Esophagus squamous epithelium (tissue), 5 donors: ENCODE measurements at regions not wholly inside any gene's neighbourhood (a gene's known extent, or its start where the extent isn't known, plus 50 kb on each side); places are given as distances from the start of the nearest gene placed in this dataset.
A peak's percentile ranks its signal among the peaks of the same experiment; 100 is the strongest.

Experiments
- DNase-seq: peaks from one replicate; lab custom pipeline; 2025; lab: John Stamatoyannopoulos, UW
- H3K27ac ChIP-seq, 4 donors: fragments of 200-600 bp; sonication (generic); one replicate each; pipeline ENCODE4 v1.5.1; 2016 to 2019; ENCODE audit warnings: mild to moderate bottlenecking in 1 of 4
- H3K27me3 ChIP-seq, 4 donors: fragments of 200-600 bp; sonication (generic); 1 replicate in 3 of 4; 2 replicates in 1 of 4; pipeline versions ENCODE4 v1.5.1 to v1.6.0; 2017 to 2021; ENCODE audit warnings: antibody characterized with exemption in 1 of 4
- H3K36me3 ChIP-seq, 3 donors: fragments of 200-600 bp; sonication (generic); one replicate each; pipeline ENCODE4 v1.5.1; 2016 to 2019
- H3K4me1 ChIP-seq, 3 donors: fragments of 200-600 bp; sonication (generic); one replicate each; pipeline ENCODE4 v1.5.1; 2017 to 2019
- H3K4me3 ChIP-seq, 4 donors: fragments of 200-600 bp; sonication (generic); 1 replicate in 3 of 4; 2 replicates in 1 of 4; pipeline ENCODE4 v1.5.1; 2016 to 2019; ENCODE audit warnings: mild to moderate bottlenecking in 2 of 4, moderate library complexity in 1 of 4
- H3K9me3 ChIP-seq, 3 donors: fragments of 200-600 bp; sonication (generic); one replicate each; pipeline ENCODE4 v1.5.1; 2016 to 2019
- CTCF ChIP-seq, 6 experiments: fragments of 450-650 bp in 4 of 6; fragments of 200-600 bp in 2 of 6; sonication (generic) in 2 of 6; IDR thresholded peaks; one replicate each; pipeline ENCODE4 v1.5.1; 2016 to 2019; ENCODE audit warnings: antibody characterized with exemption in 6 of 6, mild to moderate bottlenecking in 4 of 6, moderate library complexity in 4 of 6
- POLR2A ChIP-seq, 4 donors: fragments of 450-650 bp; IDR thresholded peaks; one replicate each; pipeline ENCODE4 v1.6.1; 2017; ENCODE audit warnings: antibody characterized with exemption in 4 of 4, mild to moderate bottlenecking in 4 of 4, moderate library complexity in 3 of 4
- WGBS, 2 donors: methylation state at CpG; one replicate each; pipeline ENCODE4 v1.1.5; 2018; 5-methylcytosine and 5-hydroxymethylcytosine counted together
- intact Hi-C: fragments of 100-400 bp; cut with DNase I; formaldehyde crosslinking; loops from one replicate; pipeline ENCODE4 v1.15.0; 2022
- donor health status: DM: yes; HTN: yes; CAD: no.

- no peaks in the 10 kb centered on the region for H3K36me3 ChIP-seq
- H3K9me3 ChIP-seq = no peaks in the 10 kb centered on the region
- no peaks in the 10 kb centered on the region for H3K4me1 ChIP-seq
- H3K27ac ChIP-seq = peak overlapping the region in 3 of 4 donors; percentile 16 to 55 (median 45)
- no peak for TF ChIP-seq CTCF (IDR thresholded peaks at IDR 0.05)
- no peak for TF ChIP-seq POLR2A (IDR thresholded peaks at IDR 0.05)
- WGBS, 2 donors = 53 to 56% methylated on average over 5 of the region's 5 CpGs
- no peaks in the 10 kb centered on the region for H3K27me3 ChIP-seq
- no peak for DNase-seq
- no peak overlapping the region for H3K4me3 ChIP-seq
- intact Hi-C loops = no loop called here
These were observed 61.4 kb upstream of the FST start for GRCh38 chr5:53418826-53419658.

GRCh38 chr5:53422539-53422938 is 57.9 kb upstream of the FST start:
- WGBS, 2 donors = 62 to 67% methylated on average over 3 of the region's 3 CpGs
- no peak overlapping the region for H3K27ac ChIP-seq
- no peaks in the 10 kb centered on the region for H3K9me3 ChIP-seq
- no peak for DNase-seq
- intact Hi-C loops = no loop called here
- no peaks in the 10 kb centered on the region for H3K4me1 ChIP-seq
- H3K27me3 ChIP-seq = no peaks in the 10 kb centered on the region
- TF ChIP-seq POLR2A (IDR thresholded peaks at IDR 0.05) = no peak
- TF ChIP-seq CTCF (IDR thresholded peaks at IDR 0.05) = no peak
- no peaks in the 10 kb centered on the region for H3K36me3 ChIP-seq
- H3K4me3 ChIP-seq = no peak overlapping the region

DNA sequence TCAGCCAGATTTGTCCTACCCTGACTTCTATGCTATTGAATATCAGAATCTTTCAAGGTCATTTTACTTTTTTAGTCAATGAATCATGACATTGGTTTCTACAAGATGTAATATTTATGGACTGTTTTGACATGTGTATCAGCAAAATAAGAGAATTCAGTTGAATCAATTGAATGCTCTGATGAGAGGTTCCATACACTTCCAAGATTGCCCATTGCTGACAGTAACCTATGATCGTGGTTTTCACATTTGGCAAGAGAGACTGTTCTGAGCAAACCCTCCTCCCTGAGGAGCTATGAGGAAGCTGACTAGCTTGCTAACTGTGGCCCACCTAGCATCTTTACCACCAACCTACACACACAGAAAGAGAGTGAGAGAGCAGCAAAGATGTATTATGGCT is 56.7 kb upstream of the FST start:
- no peak for DNase-seq
- TF ChIP-seq CTCF (IDR thresholded peaks at IDR 0.05) = no peak
- TF ChIP-seq POLR2A (IDR thresholded peaks at IDR 0.05) = no peak
- Histone ChIP-seq H3K36me3 (no peaks in the 10 kb centered on the region), H3K4me3 (no peak overlapping the region), H3K27me3 (no peaks in the 10 kb centered on the region), H3K27ac (no peak overlapping the region), H3K9me3 (no peaks in the 10 kb centered on the region), H3K4me1 (no peaks in the 10 kb centered on the region)
- intact Hi-C loops = no loop called here
- WGBS, 2 donors = 64 to 69% methylated on average over 1 of the region's 1 CpG

DNA sequence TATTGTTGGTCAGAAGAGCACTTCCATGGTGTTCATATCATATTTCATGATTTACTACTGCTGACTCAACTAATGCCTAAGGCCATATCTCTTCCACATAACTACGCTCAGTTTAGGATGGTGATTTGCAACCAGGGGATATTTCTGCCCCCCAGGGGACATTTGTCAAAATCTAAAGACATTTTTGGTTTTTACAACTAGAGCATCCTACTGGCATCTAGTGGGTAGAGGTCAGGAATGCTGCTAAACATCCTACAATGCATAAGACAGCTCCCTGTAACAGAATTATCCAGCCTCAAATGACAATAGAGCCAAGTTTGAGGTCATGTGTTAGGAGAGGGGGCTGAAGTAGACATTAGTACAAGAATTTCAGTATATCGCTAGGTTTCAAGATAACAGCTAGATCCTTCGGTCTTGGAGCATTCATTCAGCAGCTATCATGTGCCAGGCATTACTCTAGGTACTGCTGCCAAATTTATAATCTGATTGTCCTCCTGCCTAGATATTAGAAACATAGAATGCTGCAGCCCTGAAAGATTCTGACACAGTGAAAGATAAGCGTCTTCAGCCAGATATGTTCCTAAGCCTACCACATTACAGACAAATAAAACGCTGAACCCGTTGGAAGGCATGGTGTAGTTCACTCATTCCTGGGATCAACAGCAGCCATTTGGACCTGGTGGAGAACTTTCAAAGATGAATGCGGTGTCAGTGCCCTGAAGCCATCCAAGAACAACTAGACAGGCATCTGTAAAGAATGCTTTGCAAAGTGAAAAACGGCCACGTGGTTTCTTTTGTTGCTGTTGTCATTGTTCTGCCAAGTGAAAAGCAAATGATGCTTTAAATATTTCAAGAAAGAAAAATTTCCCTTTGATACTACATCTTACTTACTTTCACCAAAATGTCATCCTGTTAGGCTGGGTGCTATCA is 55.5 kb upstream of the FST start:
- Histone ChIP-seq H3K4me3 (no peak overlapping the region), H3K27ac (no peak overlapping the region), H3K27me3 (no peaks in the 10 kb centered on the region), H3K4me1 (no peaks in the 10 kb centered on the region), H3K9me3 (no peaks in the 10 kb centered on the region), H3K36me3 (no peaks in the 10 kb centered on the region)
- DNase-seq = no peak
- 62% methylated on average over 9 of the region's 9 CpGs for WGBS, 2 donors
- TF ChIP-seq POLR2A (IDR thresholded peaks at IDR 0.05) = no peak
- intact Hi-C loops = no loop called here

- Histone ChIP-seq H3K27ac (no peak overlapping the region), H3K9me3 (no peaks in the 10 kb centered on the region), H3K4me1 (no peaks in the 10 kb centered on the region), H3K4me3 (no peak overlapping the region), H3K36me3 (no peaks in the 10 kb centered on the region), H3K27me3 (no peaks in the 10 kb centered on the region)
- intact Hi-C loops = no loop called here
- no peak for DNase-seq
- 69 to 73% methylated on average over 8 of the region's 8 CpGs for WGBS, 2 donors
- no peak for TF ChIP-seq POLR2A (IDR thresholded peaks at IDR 0.05)
- TF ChIP-seq CTCF (IDR thresholded peaks at IDR 0.05) = no peak
These were observed 54.5 kb upstream of the FST start for GRCh38 chr5:53425687-53426511.
